ENCODE measurements at regions not wholly inside any gene's neighbourhood (a gene's known extent, or its start where the extent isn't known, plus 50 kb on each side); places are given as distances from the start of the nearest gene placed in this dataset.

DNA sequence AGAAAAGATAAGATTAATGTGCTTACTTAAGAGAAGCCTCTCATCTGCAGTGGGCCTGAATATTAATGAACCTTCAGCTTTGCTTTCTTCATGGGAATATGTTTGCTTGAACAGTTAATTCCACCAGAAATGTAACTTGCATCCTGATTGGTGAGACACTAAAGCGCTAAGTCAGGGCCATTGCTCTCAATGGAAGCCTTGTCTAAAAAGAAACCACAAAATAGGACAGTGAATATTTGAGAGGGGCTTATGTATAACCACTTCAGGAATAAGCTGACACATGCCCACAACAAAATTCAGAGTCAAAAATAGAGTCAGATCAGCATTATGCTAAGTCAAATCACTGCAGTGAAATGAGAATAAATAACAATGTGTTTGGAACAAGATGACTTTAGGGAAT, 1125.8 kb downstream of the STIM2 start:
- Histone ChIP-seq H3K36me3 (ENCODE audit: insufficient read depth, low read length) (no peaks in the 10 kb centered on the region), H3K4me1 (ENCODE audit: low read length) (no peaks in the 10 kb centered on the region), H3K4me2 (ENCODE audit: low read depth, low read length, poor library complexity, severe bottlenecking) (no peak overlapping the region), H3K27ac (ENCODE audit: low read length) (no peak overlapping the region), H3K27me3 (ENCODE audit: low read length) (no peaks in the 10 kb centered on the region), H3K9me3 (ENCODE audit: low read length) (peaks cover 9% of the 10 kb centered on the region; the same call in 1 of the 2 replicates), H3K9me2 (replicated peaks; ENCODE audit: insufficient read depth, low read length) (no peaks in the 10 kb centered on the region; the same call in 1 of the 2 replicates), H3K4me3 (ENCODE audit: low read length) (no peak overlapping the region), H2AFZ (ENCODE audit: low read length) (no peak overlapping the region), H3K79me2 (ENCODE audit: low read length) (no peaks in the 10 kb centered on the region), H3K9ac (ENCODE audit: low read length) (no peak overlapping the region), H4K20me1 (ENCODE audit: insufficient read depth, low read depth, low read length) (no peaks in the 10 kb centered on the region)
- no peak for DNase-seq

DNA sequence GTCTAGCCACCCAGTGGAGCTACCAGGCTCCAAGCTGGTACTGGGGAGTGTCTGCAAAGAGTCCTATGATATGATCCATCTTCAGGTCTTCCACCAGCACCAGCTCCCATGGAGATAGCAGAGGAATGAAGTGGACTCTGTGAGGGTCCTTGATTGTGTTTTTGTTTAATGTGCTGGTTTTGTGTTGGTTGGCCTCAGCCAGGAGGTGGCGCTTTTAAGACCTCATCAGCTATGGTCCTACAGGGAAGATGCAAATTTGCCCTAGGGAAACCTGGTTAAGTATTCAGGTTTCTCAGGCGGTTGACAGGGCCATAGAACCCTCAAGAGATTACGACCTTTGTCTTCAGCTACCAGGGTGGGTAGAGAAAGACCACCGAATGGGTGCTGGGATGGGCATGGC, 1141.1 kb downstream of the STIM2 start:
- Histone ChIP-seq H3K9ac (ENCODE audit: low read length) (no peak overlapping the region), H3K36me3 (ENCODE audit: insufficient read depth, low read length) (no peaks in the 10 kb centered on the region), H3K4me1 (ENCODE audit: low read length) (no peaks in the 10 kb centered on the region), H3K4me3 (ENCODE audit: low read length) (no peak overlapping the region), H3K9me2 (replicated peaks; ENCODE audit: insufficient read depth, low read length) (no peaks in the 10 kb centered on the region), H3K27me3 (ENCODE audit: low read length) (no peaks in the 10 kb centered on the region), H3K4me2 (ENCODE audit: low read depth, low read length, poor library complexity, severe bottlenecking) (no peak overlapping the region), H2AFZ (ENCODE audit: low read length) (no peak overlapping the region), H3K9me3 (ENCODE audit: low read length) (peaks cover 24% of the 10 kb centered on the region), H4K20me1 (ENCODE audit: insufficient read depth, low read depth, low read length) (no peaks in the 10 kb centered on the region), H3K27ac (ENCODE audit: low read length) (no peak overlapping the region), H3K79me2 (ENCODE audit: low read length) (no peaks in the 10 kb centered on the region)
- no peak for DNase-seq

DNA sequence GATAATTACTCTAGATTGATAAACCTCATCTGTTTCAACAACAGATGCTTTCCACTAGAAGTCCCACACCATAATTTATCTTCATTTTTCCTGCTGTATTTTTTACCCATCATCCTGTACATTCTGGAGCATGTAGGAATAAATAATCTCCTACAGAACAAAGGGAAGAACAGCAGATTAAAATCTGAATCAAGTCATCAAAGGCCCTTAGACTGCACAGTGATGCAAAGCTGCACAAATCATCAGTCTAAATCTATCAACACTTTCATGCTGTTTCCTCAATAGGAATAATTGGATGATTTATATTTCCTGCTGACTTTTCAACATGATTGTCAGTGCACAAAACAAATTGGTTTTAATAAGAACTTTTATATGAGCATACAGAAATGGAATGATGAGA, 1143.9 kb downstream of the STIM2 start:
- DNase-seq: no peak
- Histone ChIP-seq H3K36me3 (ENCODE audit: insufficient read depth, low read length) (no peaks in the 10 kb centered on the region), H3K9me3 (ENCODE audit: low read length) (peaks cover 23% of the 10 kb centered on the region), H3K9me2 (replicated peaks; ENCODE audit: insufficient read depth, low read length) (no peaks in the 10 kb centered on the region), H3K27me3 (ENCODE audit: low read length) (no peaks in the 10 kb centered on the region), H4K20me1 (ENCODE audit: insufficient read depth, low read depth, low read length) (no peaks in the 10 kb centered on the region), H3K4me1 (ENCODE audit: low read length) (no peaks in the 10 kb centered on the region), H3K4me2 (ENCODE audit: low read depth, low read length, poor library complexity, severe bottlenecking) (no peak overlapping the region), H3K9ac (ENCODE audit: low read length) (no peak overlapping the region), H3K4me3 (ENCODE audit: low read length) (no peak overlapping the region), H3K27ac (ENCODE audit: low read length) (no peak overlapping the region), H2AFZ (ENCODE audit: low read length) (no peak overlapping the region), H3K79me2 (ENCODE audit: low read length) (no peaks in the 10 kb centered on the region)

DNA sequence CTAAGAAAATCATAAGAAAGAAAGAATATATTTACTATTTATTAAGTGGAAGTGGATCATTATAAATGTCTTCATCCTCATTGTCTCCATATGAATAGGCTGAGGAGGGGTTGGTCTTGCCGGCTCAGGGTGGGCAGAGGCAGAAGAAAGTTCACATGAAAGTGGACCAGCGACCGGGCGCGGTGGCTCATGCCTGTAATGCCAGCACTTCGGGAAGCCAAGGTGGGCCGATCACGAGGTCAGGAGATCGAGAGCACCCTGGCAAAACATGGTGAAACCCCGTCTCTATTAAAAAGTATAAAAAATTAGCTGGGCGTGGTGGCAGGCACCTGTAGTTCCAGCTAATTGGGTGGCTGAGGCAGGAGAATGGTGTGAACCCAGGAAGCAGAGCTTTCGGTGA, 1145.4 kb downstream of the STIM2 start:
- Histone ChIP-seq H3K36me3 (ENCODE audit: insufficient read depth, low read length) (no peaks in the 10 kb centered on the region), H3K9ac (ENCODE audit: low read length) (no peak overlapping the region), H3K4me2 (ENCODE audit: low read depth, low read length, poor library complexity, severe bottlenecking) (no peak overlapping the region), H3K27me3 (ENCODE audit: low read length) (no peaks in the 10 kb centered on the region), H3K27ac (ENCODE audit: low read length) (no peak overlapping the region), H3K9me2 (replicated peaks; ENCODE audit: insufficient read depth, low read length) (no peaks in the 10 kb centered on the region), H3K4me1 (ENCODE audit: low read length) (no peaks in the 10 kb centered on the region), H3K9me3 (ENCODE audit: low read length) (peaks cover 22% of the 10 kb centered on the region), H3K4me3 (ENCODE audit: low read length) (no peak overlapping the region), H4K20me1 (ENCODE audit: insufficient read depth, low read depth, low read length) (no peaks in the 10 kb centered on the region), H2AFZ (ENCODE audit: low read length) (no peak overlapping the region), H3K79me2 (ENCODE audit: low read length) (no peaks in the 10 kb centered on the region)
- DNase-seq: no peak

DNA sequence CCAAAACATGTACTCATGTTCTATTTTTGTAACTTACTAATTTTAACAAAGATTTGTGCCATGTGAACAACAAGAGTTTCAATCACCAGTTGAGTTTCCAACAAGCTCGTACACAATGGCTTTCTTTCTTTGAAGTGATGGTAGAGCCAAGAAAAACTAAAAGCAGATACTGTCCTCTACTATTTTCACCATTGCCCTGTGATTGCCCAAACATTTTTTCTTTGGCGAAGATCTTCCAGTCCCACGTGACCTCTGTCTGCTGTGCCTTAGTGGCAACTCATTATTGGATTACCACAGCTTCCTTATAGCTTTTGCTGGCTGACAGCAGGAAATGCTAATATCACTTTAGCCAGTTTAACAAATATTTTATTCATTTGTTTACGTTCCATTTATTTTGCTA, 1147.1 kb downstream of the STIM2 start:
- Histone ChIP-seq H3K4me3 (ENCODE audit: low read length) (no peak overlapping the region), H3K9me2 (replicated peaks; ENCODE audit: insufficient read depth, low read length) (no peaks in the 10 kb centered on the region), H2AFZ (ENCODE audit: low read length) (no peak overlapping the region), H3K27me3 (ENCODE audit: low read length) (no peaks in the 10 kb centered on the region), H3K9ac (ENCODE audit: low read length) (no peak overlapping the region), H4K20me1 (ENCODE audit: insufficient read depth, low read depth, low read length) (no peaks in the 10 kb centered on the region), H3K4me1 (ENCODE audit: low read length) (no peaks in the 10 kb centered on the region), H3K4me2 (ENCODE audit: low read depth, low read length, poor library complexity, severe bottlenecking) (no peak overlapping the region), H3K27ac (ENCODE audit: low read length) (no peak overlapping the region), H3K9me3 (ENCODE audit: low read length) (peaks cover 12% of the 10 kb centered on the region), H3K36me3 (ENCODE audit: insufficient read depth, low read length) (no peaks in the 10 kb centered on the region), H3K79me2 (ENCODE audit: low read length) (no peaks in the 10 kb centered on the region)
- DNase-seq: no peak

DNA sequence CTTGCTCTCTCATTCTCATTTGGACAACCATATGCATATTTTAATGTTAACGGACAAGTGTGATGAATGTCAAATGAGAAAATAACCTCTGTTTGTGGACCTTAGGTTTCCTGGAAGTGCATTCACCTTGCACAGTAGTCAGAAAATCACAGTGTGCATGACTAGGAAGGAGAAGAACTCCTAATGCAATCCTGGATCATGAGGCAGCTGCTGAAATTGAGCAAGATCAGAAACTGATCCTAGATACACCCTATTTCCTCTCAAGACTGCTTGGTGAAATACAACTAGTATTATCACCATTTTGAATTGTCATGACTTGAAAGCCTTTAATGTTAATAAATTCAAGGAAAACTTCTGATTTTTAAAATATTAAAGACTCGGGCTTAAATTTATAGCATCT, 1148.9 kb downstream of the STIM2 start:
- Histone ChIP-seq H3K27ac (ENCODE audit: low read length) (no peak overlapping the region), H3K4me2 (ENCODE audit: low read depth, low read length, poor library complexity, severe bottlenecking) (no peak overlapping the region), H3K9me3 (ENCODE audit: low read length) (peaks cover 20% of the 10 kb centered on the region), H3K4me1 (ENCODE audit: low read length) (no peaks in the 10 kb centered on the region), H2AFZ (ENCODE audit: low read length) (no peak overlapping the region), H4K20me1 (ENCODE audit: insufficient read depth, low read depth, low read length) (no peaks in the 10 kb centered on the region), H3K9ac (ENCODE audit: low read length) (no peak overlapping the region), H3K79me2 (ENCODE audit: low read length) (no peaks in the 10 kb centered on the region), H3K36me3 (ENCODE audit: insufficient read depth, low read length) (no peaks in the 10 kb centered on the region), H3K27me3 (ENCODE audit: low read length) (no peaks in the 10 kb centered on the region), H3K9me2 (replicated peaks; ENCODE audit: insufficient read depth, low read length) (no peaks in the 10 kb centered on the region), H3K4me3 (ENCODE audit: low read length) (no peak overlapping the region)
- DNase-seq: no peak

DNA sequence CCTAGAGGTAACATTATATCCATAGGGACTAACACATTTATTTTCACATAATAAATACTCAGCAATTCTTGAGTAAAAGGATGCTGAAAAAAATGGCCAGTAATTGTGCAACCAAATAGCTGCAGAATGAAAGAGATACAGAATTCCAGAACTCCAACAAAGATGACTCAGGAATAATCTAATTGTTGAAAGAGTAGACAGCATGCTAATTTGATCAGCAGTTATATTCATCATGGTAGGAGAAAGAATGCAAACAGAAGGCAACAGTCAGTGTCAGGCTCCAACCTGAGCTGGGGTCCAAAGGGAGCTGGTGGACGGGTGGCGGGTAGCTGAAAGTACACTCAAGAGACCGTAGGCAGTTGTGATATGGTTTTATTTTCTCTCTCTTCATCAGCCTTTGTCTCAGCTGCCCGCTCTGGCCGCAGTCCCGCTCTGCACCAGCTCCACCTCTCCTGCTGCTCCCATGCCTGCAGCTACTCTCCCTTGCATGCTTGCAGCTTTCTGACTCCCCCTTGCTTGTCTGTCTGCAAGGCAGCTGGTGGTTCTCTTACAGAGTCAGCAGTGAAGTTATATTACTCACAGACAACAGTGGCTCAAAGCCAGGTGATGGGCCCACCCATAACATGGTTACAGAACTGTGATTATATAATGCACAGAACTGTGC, 1150.1 kb downstream of the STIM2 start:
- no peak for DNase-seq

DNA sequence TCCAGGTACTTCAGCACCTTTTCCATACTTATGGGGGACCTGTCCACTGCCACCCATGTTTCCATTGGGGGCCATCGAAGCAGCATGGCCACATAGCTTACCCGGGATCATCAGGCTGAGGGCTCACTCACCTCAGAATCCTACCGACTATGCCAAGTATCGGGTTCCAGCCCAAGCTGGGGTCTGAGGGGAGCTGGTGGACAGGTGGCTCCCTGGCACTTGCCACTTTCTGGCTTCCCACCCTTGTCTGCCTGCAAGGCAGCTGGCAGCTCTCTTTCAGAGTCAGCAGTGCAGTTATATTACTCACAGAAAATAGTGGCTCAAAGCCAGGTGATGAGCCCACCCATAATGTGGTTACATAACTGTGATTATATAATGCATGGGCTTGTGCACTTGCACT, 1153.8 kb downstream of the STIM2 start:
- H3K9ac ChIP-seq (ENCODE audit: low read length): no peak overlapping the region
- no peaks in the 10 kb centered on the region for H3K79me2 ChIP-seq (ENCODE audit: low read length)
- H3K4me1 ChIP-seq (ENCODE audit: low read length): no peaks in the 10 kb centered on the region
- H3K9me2 ChIP-seq (replicated peaks; ENCODE audit: insufficient read depth, low read length): no peaks in the 10 kb centered on the region; the same call in 1 of the 2 replicates
- no peak overlapping the region for H2AFZ ChIP-seq (ENCODE audit: low read length)
- no peak overlapping the region for H3K4me3 ChIP-seq (ENCODE audit: low read length)
- no peaks in the 10 kb centered on the region for H3K27me3 ChIP-seq (ENCODE audit: low read length)
- peaks cover 26% of the 10 kb centered on the region for H3K9me3 ChIP-seq (ENCODE audit: low read length)
- no peaks in the 10 kb centered on the region for H3K36me3 ChIP-seq (ENCODE audit: insufficient read depth, low read length)
- no peak overlapping the region for H3K27ac ChIP-seq (ENCODE audit: low read length)
- DNase-seq: no peak
- H4K20me1 ChIP-seq (ENCODE audit: insufficient read depth, low read depth, low read length): no peaks in the 10 kb centered on the region
- H3K4me2 ChIP-seq (ENCODE audit: low read depth, low read length, poor library complexity, severe bottlenecking): no peak overlapping the region

More for the DNA sequence above, 1150.1 kb downstream of the STIM2 start:
- Histone ChIP-seq H3K36me3 (ENCODE audit: insufficient read depth, low read length) (no peaks in the 10 kb centered on the region), H3K4me2 (ENCODE audit: low read depth, low read length, poor library complexity, severe bottlenecking) (no peak overlapping the region), H3K9ac (ENCODE audit: low read length) (no peak overlapping the region), H4K20me1 (ENCODE audit: insufficient read depth, low read depth, low read length) (no peaks in the 10 kb centered on the region), H3K9me3 (ENCODE audit: low read length) (peaks cover 20% of the 10 kb centered on the region), H3K27me3 (ENCODE audit: low read length) (no peaks in the 10 kb centered on the region), H3K9me2 (replicated peaks; ENCODE audit: insufficient read depth, low read length) (no peaks in the 10 kb centered on the region), H3K27ac (ENCODE audit: low read length) (no peak overlapping the region), H3K79me2 (ENCODE audit: low read length) (no peaks in the 10 kb centered on the region), H3K4me1 (ENCODE audit: low read length) (no peaks in the 10 kb centered on the region), H2AFZ (ENCODE audit: low read length) (no peak overlapping the region), H3K4me3 (ENCODE audit: low read length) (no peak overlapping the region)

Measured in Karpas-422 (cell line).